ENCODE measurements at regions not wholly inside any gene's neighbourhood (a gene's known extent, or its start where the extent isn't known, plus 50 kb on each side); places are given as distances from the start of the nearest gene placed in this dataset.

DNA sequence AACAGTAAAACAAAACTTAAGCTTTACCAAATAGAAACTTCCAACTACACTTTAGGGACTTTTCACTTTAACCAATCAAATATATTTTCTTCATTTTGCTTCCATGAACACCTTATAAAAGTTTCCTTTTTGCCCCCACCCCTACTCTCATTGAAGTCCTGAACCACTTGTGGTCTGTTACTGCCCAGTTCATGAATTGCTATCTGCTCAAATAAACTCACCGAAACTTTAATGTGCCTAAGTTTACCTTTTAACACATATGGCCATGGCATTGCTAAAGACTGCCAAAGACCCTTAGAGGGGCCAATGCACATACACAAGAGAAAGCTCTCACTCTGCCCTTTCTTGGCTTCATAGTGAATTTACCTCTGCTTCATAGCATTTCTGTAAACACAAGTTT is 195.3 kb downstream of the RND3 start:
- Histone ChIP-seq H3K9ac (ENCODE audit: insufficient read depth in 1 of 2, low read depth in 2 of 2, low read length in 2 of 2) (no peak overlapping the region), H2AFZ (ENCODE audit: low read depth, low read length) (no peak overlapping the region), H4K20me1 (replicated peaks; ENCODE audit: control insufficient read depth, insufficient read depth, low read length) (no peaks in the 10 kb centered on the region), H3K4me1 (replicated peaks in 1 of 2; ENCODE audit: control insufficient read depth in 2 of 2, insufficient read depth in 2 of 2, low read length in 2 of 2) (no peaks in the 10 kb centered on the region), H3K27me3 (ENCODE audit: control insufficient read depth in 2 of 2, insufficient read depth in 2 of 2, low read length in 2 of 2) (no peaks in the 10 kb centered on the region), H3K4me2 (ENCODE audit: insufficient read depth, low read length) (no peak overlapping the region), H3K27ac (ENCODE audit: extremely low read depth, low read depth, low read length) (no peak overlapping the region), H3K79me2 (ENCODE audit: control insufficient read depth, insufficient read depth, low read length) (no peaks in the 10 kb centered on the region), H3K4me3 (no peak overlapping the region), H3K36me3 (ENCODE audit: control insufficient read depth, insufficient read depth, low read length) (no peaks in the 10 kb centered on the region), H3K9me1 (ENCODE audit: control insufficient read depth, insufficient read depth, low read length) (no peaks in the 10 kb centered on the region), H3K9me3 (replicated peaks; ENCODE audit: control insufficient read depth, insufficient read depth, low read depth, low read length) (no peaks in the 10 kb centered on the region)
- ChIA-PET CTCF (ENCODE audit: low intra/inter-chr PET ratio) (no interaction called here), POLR2A (no interaction called here)
- no peak for ATAC-seq
- WGBS (ENCODE audit: insufficient coverage, low coverage, missing lambda C conversion rate) = 0% methylated on average over 1 of the region's 1 CpG
- FAIRE-seq = no peak
- in situ Hi-C loops (cut with MboI) (no loop called here), intact Hi-C loops (cut with micrococcal nuclease) (no loop called here)
- BruUV-seq (replicated peaks) = no TSS peak
- no peak for DNase-seq (ENCODE audit: extremely low read depth in 1 of 4, low spot score in 3 of 4)
- TF ChIP-seq ZNF12 (CRISPR knock-in tag; IDR thresholded peaks at IDR 0.05) = no peak
- no peak for TF ChIP-seq ZNF134 (CRISPR knock-in tag; conservative IDR thresholded peaks at IDR 0.05)
- no peak for TF ChIP-seq HMGN3 (IDR thresholded peaks at IDR 0.05; ENCODE audit: borderline replicate concordance, extremely low read depth, insufficient read length, low read depth, low read length)
- TF ChIP-seq TEAD1 (CRISPR knock-in tag; IDR thresholded peaks at IDR 0.05) = no peak
- no peak for TF ChIP-seq FOXJ2 (tag; IDR thresholded peaks at IDR 0.05)
- no peak for TF ChIP-seq OTX1 (CRISPR knock-in tag; IDR thresholded peaks at IDR 0.05)
- no peak for TF ChIP-seq USF1 (CRISPR knock-in tag; IDR thresholded peaks at IDR 0.05)
- no peak for TF ChIP-seq GATAD2B (IDR thresholded peaks at IDR 0.05; ENCODE audit: borderline replicate concordance)
- TF ChIP-seq, protein P1, sequence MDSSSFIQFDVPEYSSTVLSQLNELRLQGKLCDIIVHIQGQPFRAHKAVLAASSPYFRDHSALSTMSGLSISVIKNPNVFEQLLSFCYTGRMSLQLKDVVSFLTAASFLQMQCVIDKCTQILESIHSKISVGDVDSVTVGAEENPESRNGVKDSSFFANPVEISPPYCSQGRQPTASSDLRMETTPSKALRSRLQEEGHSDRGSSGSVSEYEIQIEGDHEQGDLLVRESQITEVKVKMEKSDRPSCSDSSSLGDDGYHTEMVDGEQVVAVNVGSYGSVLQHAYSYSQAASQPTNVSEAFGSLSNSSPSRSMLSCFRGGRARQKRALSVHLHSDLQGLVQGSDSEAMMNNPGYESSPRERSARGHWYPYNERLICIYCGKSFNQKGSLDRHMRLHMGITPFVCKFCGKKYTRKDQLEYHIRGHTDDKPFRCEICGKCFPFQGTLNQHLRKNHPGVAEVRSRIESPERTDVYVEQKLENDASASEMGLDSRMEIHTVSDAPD (CRISPR knock-in tag; IDR thresholded peaks at IDR 0.05) = no peak
- no peak for TF ChIP-seq MTA2 (IDR thresholded peaks at IDR 0.05; ENCODE audit: low read depth)
- TF ChIP-seq, protein P2, sequence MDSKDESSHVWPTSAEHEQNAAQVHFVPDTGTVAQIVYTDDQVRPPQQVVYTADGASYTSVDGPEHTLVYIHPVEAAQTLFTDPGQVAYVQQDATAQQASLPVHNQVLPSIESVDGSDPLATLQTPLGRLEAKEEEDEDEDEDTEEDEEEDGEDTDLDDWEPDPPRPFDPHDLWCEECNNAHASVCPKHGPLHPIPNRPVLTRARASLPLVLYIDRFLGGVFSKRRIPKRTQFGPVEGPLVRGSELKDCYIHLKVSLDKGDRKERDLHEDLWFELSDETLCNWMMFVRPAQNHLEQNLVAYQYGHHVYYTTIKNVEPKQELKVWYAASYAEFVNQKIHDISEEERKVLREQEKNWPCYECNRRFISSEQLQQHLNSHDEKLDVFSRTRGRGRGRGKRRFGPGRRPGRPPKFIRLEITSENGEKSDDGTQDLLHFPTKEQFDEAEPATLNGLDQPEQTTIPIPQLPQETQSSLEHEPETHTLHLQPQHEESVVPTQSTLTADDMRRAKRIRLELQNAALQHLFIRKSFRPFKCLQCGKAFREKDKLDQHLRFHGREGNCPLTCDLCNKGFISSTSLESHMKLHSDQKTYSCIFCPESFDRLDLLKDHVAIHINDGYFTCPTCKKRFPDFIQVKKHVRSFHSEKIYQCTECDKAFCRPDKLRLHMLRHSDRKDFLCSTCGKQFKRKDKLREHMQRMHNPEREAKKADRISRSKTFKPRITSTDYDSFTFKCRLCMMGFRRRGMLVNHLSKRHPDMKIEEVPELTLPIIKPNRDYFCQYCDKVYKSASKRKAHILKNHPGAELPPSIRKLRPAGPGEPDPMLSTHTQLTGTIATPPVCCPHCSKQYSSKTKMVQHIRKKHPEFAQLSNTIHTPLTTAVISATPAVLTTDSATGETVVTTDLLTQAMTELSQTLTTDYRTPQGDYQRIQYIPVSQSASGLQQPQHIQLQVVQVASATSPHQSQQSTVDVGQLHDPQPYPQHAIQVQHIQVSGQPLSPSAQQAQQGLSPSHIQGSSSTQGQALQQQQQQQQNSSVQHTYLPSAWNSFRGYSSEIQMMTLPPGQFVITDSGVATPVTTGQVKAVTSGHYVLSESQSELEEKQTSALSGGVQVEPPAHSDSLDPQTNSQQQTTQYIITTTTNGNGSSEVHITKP (IDR thresholded peaks at IDR 0.05; ENCODE audit: partially characterized antibody) = no peak
- no peak for TF ChIP-seq COPS2 (conservative IDR thresholded peaks at IDR 0.05)
- no peak for TF ChIP-seq ZNF707 (CRISPR knock-in tag; conservative IDR thresholded peaks at IDR 0.05)
- no peak for TF ChIP-seq SMAD2 (IDR thresholded peaks at IDR 0.05; ENCODE audit: low read depth, low read length)
- no peak for TF ChIP-seq SRSF9 (IDR thresholded peaks at IDR 0.05; ENCODE audit: borderline replicate concordance, low read depth, low read length)
- TF ChIP-seq DIDO1 (tag; IDR thresholded peaks at IDR 0.05; ENCODE audit: low read depth) = no peak

All from K562 (cell line).